SH-SY5Y (cell line): ENCODE measurements at regions not wholly inside any gene's neighbourhood (a gene's known extent, or its start where the extent isn't known, plus 50 kb on each side); places are given as distances from the start of the nearest gene placed in this dataset.

Experiments used
- GATA2 ChIP-seq: IDR thresholded peaks from 2 replicates; pipeline ENCODE4 v1.6.1; 2011; ENCODE audit warnings: mild to moderate bottlenecking, low read depth, low read length
- GATA3 ChIP-seq: IDR thresholded peaks from 2 replicates; pipeline ENCODE4 v1.6.1; 2011; ENCODE audit warnings: low read depth, mild to moderate bottlenecking, low read length, moderate library complexity

- no peak for TF ChIP-seq GATA2
- no peak for TF ChIP-seq GATA3
Measured at GRCh38 chr2:173719471-173719870, 245.7 kb downstream of the SP3 start.
